HCT116 (cell line): ENCODE measurements at regions not wholly inside any gene's neighbourhood (a gene's known extent, or its start where the extent isn't known, plus 50 kb on each side); places are given as distances from the start of the nearest gene placed in this dataset.
"Not testable (repeated sequence)": the region's sequence is repeated elsewhere in the genome, so short reads cannot be mapped to it uniquely, and the experiment has no call there.

Experiments used
- ATAC-seq: fragments of 200-7000 bp; cut with Tn5 transposase; 2 replicates; pipeline ENCODE4 v1.9.1; 2020; ENCODE audit warnings: mild to moderate bottlenecking, moderate library complexity
- BruUV-seq: library from RNA; stranded (reverse); fragments of 400-500 nt; replicated peaks from 2 replicates; lab custom pipeline; 2021; lab: Mats Ljungman, UMichigan
- CTCF ChIA-PET: fragments of 300-600 bp; sonication (Branson Sonifier 250); formaldehyde crosslinking; loops from one replicate; lab custom pipeline; 2021; ENCODE audit warnings: antibody characterized with exemption; lab: Charles Lee
- POLR2A ChIA-PET: fragments of 300-600, 350-600 bp; sonication (Branson Sonifier 250); formaldehyde crosslinking; loops from one replicate; lab custom pipeline; 2021; ENCODE audit warnings: antibody characterized with exemption; lab: Charles Lee
- RAD21 ChIA-PET, 2 experiments: fragments of 300-600 bp; sonication (Branson Sonifier 250); formaldehyde crosslinking; loops; one replicate each; lab custom pipeline; 2023; ENCODE audit warnings: low total read pairs in 2 of 2; ENCODE audit not compliant: uncharacterized antibody in 2 of 2, unreplicated experiment in 2 of 2, low non-redundant PET in 1 of 2; lab: Charles Lee
- DNase-seq: peaks from one replicate; pipeline ENCODE4 v3.0.0-alpha.2; 2010; ENCODE audit warnings: low read depth, low spot score
- H2AFZ ChIP-seq: fragments of 200-600 bp; shearing (Covaris generic), sonication (generic); 2 replicates; pipeline ENCODE4 v1.6.1; 2017; ENCODE audit warnings: low read depth, mixed run types, mixed read lengths, antibody characterized with exemption, low read length; ENCODE audit not compliant: poor library complexity, severe bottlenecking
- H3K27ac ChIP-seq: 2 replicates; pipeline ENCODE4 v1.5.1; 2012; ENCODE audit warnings: low read depth, low read length
- H3K27me3 ChIP-seq: fragments of 200-600 bp; sonication (generic); 2 replicates; pipeline ENCODE4 v1.6.1; 2016; ENCODE audit warnings: mixed run types, low read length, mixed read lengths; ENCODE audit not compliant: insufficient read depth
- H3K36me3 ChIP-seq, 2 experiments: fragments of 200-500 bp in 1 of 2; fragments of 200-600 bp in 1 of 2; sonication (Bioruptor generic) in 1 of 2; sonication (generic) in 1 of 2; 2 replicates each; pipeline versions ENCODE4 v1.5.1 to v1.6.1; 2014 to 2016; ENCODE audit warnings: low read length in 2 of 2, inconsistent platforms in 1 of 2, mixed read lengths in 1 of 2, mixed run types in 1 of 2; ENCODE audit not compliant: insufficient read depth in 2 of 2, control insufficient read depth in 1 of 2
- H3K4me1 ChIP-seq, 2 experiments: fragments of 200-600 bp in 1 of 2; sonication (generic) in 1 of 2; 2 replicates each; pipeline versions ENCODE4 v1.5.1 to v1.6.1; 2012 to 2017; ENCODE audit warnings: low read length in 2 of 2, inconsistent platforms in 1 of 2, mild to moderate bottlenecking in 1 of 2, mixed read lengths in 1 of 2, mixed run types in 1 of 2, moderate library complexity in 1 of 2; ENCODE audit not compliant: insufficient read depth in 2 of 2, control insufficient read depth in 1 of 2
- H3K4me2 ChIP-seq: fragments of 200-600 bp; sonication (generic); 2 replicates; pipeline ENCODE4 v1.6.1; 2017; ENCODE audit warnings: mixed run types, low read length, mixed read lengths
- H3K4me3 ChIP-seq, 2 experiments: fragments of 200-600 bp in 1 of 2; sonication (generic) in 1 of 2; replicated peaks in 1 of 2; 2 replicates each; pipeline ENCODE4 v1.5.1; 2011 to 2016; ENCODE audit warnings: low read length in 2 of 2, control low read depth in 1 of 2, low read depth in 1 of 2, mild to moderate bottlenecking in 1 of 2, mixed read lengths in 1 of 2, mixed run types in 1 of 2
- H3K79me2 ChIP-seq: fragments of 200-600 bp; sonication (generic); 2 replicates; pipeline ENCODE4 v1.6.1; 2017; ENCODE audit warnings: mild to moderate bottlenecking, mixed run types, low read length, moderate library complexity, mixed read lengths; ENCODE audit not compliant: insufficient read depth
- H3K9ac ChIP-seq: fragments of 200-600 bp; sonication (generic); 2 replicates; pipeline ENCODE4 v1.6.1; 2016; ENCODE audit warnings: low read length, mixed read lengths
- H3K9me2 ChIP-seq: fragments of 200-600 bp; sonication (generic), shearing (Covaris generic); 2 replicates; pipeline ENCODE4 v1.6.1; 2017; ENCODE audit warnings: mixed run types, mild to moderate bottlenecking, moderate library complexity; ENCODE audit not compliant: insufficient read depth
- H3K9me3 ChIP-seq, 2 experiments: fragments of 200-500 bp in 1 of 2; fragments of 200-600 bp in 1 of 2; sonication (Bioruptor generic) in 1 of 2; sonication (generic) in 1 of 2; 2 replicates each; pipeline ENCODE4 v1.6.1; 2014 to 2017; ENCODE audit warnings: low read length in 2 of 2, mixed read lengths in 2 of 2, inconsistent platforms in 1 of 2, low read depth in 1 of 2, mild to moderate bottlenecking in 1 of 2, mixed run types in 1 of 2, moderate library complexity in 1 of 2; ENCODE audit not compliant: control insufficient read depth in 1 of 2, insufficient read depth in 1 of 2
- H4K20me1 ChIP-seq: fragments of 200-600 bp; sonication (generic), shearing (Covaris generic); 2 replicates; pipeline ENCODE4 v1.6.1; 2017; ENCODE audit warnings: mixed run types, mild to moderate bottlenecking, moderate library complexity; ENCODE audit not compliant: insufficient read depth
- FOSL1 ChIP-seq: IDR thresholded peaks from 2 replicates; pipeline ENCODE4 v1.6.1; 2012; ENCODE audit warnings: low read depth
- JUND ChIP-seq: IDR thresholded peaks from 2 replicates; pipeline ENCODE4 v1.6.1; 2012
- POLR2A ChIP-seq: IDR thresholded peaks from 2 replicates; pipeline ENCODE4 v1.7.0; 2011; ENCODE audit warnings: borderline replicate concordance; ENCODE audit not compliant: insufficient read depth, insufficient read length; ENCODE audit errors: extremely low read depth
- SRF ChIP-seq: IDR thresholded peaks from 2 replicates; pipeline ENCODE4 v1.6.1; 2012; ENCODE audit warnings: low read depth
- TCF7L2 ChIP-seq: IDR thresholded peaks from 2 replicates; pipeline ENCODE4 v1.7.0; 2011; ENCODE audit warnings: borderline replicate concordance, inconsistent platforms; ENCODE audit not compliant: insufficient read depth, insufficient read length; ENCODE audit errors: extremely low read depth
- YY1 ChIP-seq: IDR thresholded peaks from 2 replicates; pipeline ENCODE4 v1.6.1; 2011; ENCODE audit warnings: low read length, low read depth, moderate library complexity, mild to moderate bottlenecking; ENCODE audit not compliant: insufficient replicate concordance; ENCODE audit errors: extremely low read depth
- intact Hi-C: fragments of 100-400 bp; cut with micrococcal nuclease; formaldehyde crosslinking; loops from 2 replicates; pipeline ENCODE4 v1.10.0; 2022

DNA sequence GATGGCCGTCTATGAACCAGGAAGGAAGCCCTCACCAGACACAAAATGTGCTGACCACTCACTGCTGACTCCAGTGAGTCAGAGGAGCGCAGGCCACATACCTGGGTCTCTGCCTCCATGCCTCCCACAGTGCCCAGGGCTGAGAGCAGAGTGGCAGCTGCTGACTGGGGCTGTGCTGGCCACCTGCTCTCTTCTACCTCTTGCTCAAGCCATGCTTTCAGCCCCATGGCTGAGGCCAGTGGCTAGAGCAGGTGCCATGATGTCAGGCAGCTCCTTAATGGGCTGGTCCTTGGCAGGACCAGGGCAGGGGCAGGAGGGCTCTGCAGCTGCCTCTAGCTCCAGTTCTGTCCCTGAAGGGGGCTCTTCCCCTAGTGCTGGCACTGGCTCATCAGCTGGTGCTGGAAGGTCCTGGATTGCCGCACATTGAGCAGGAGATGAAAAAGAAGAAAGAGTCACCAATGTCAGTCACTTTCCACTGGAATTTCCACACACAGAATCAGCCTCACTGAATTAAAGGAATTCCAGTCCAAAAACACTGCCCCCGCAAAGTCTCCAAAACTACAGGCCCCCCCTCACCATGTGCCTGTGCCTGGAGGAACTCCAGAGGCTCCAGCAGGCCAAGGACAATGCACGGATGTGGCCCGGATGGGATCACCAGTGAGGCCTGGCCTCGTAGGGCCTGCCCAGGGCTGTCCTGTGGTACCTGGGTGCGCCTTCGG is 86.4 kb downstream of the GGTLC2 start:
- ChIA-PET RAD21 (no interaction called here), POLR2A (no interaction called here), CTCF (no interaction called here)
- BruUV-seq, result no TSS peak
- intact Hi-C loops, result no loop called here
- no peaks in the 10 kb centered on the region for H3K9me3 ChIP-seq
- no peak overlapping the region for H2AFZ ChIP-seq
- no peaks in the 10 kb centered on the region for H3K79me2 ChIP-seq
- H3K36me3 ChIP-seq, result no peaks in the 10 kb centered on the region
- H3K9me2 ChIP-seq, result no peaks in the 10 kb centered on the region
- H3K4me3 ChIP-seq, result no peak overlapping the region
- no peaks in the 10 kb centered on the region for H3K4me1 ChIP-seq
- H3K4me2 ChIP-seq, result no peak overlapping the region
- no peaks in the 10 kb centered on the region for H3K27me3 ChIP-seq
- DNase-seq (no peak), ATAC-seq (no peak)
- TF ChIP-seq POLR2A (no peak), SRF (no peak)
- no peak overlapping the region for H3K27ac ChIP-seq
- no peak overlapping the region for H3K9ac ChIP-seq
- no peaks in the 10 kb centered on the region for H4K20me1 ChIP-seq

- ChIA-PET POLR2A (no interaction called here), RAD21 (no interaction called here), CTCF (no interaction called here)
- no peak overlapping the region for H2AFZ ChIP-seq
- BruUV-seq, result no TSS peak
- H4K20me1 ChIP-seq, result no peaks in the 10 kb centered on the region
- no peak for ATAC-seq
- DNase-seq, result no peak
- no peak for TF ChIP-seq TCF7L2
- TF ChIP-seq JUND, result no peak
- TF ChIP-seq POLR2A, result no peak
- TF ChIP-seq YY1, result no peak
- TF ChIP-seq FOSL1, result no peak
- H3K4me3 ChIP-seq, result no peak overlapping the region
- H3K9ac ChIP-seq, result no peak overlapping the region
- H3K9me2 ChIP-seq, result no peaks in the 10 kb centered on the region
- H3K4me1 ChIP-seq, result no peaks in the 10 kb centered on the region
- intact Hi-C loops, result no loop called here
- H3K27ac ChIP-seq, result no peak overlapping the region
- H3K4me2 ChIP-seq, result no peak overlapping the region
- no peaks in the 10 kb centered on the region for H3K36me3 ChIP-seq
- no peaks in the 10 kb centered on the region for H3K79me2 ChIP-seq
- no peaks in the 10 kb centered on the region for H3K27me3 ChIP-seq
- no peaks in the 10 kb centered on the region for H3K9me3 ChIP-seq
Observed at GRCh38 chr22:22731374-22731676, 86.9 kb downstream of the GGTLC2 start.

GRCh38 chr22:22733006-22733405 is 88.6 kb downstream of the GGTLC2 start:
- ATAC-seq, BruUV-seq, H3K27ac ChIP-seq, CTCF ChIA-PET, H3K36me3 ChIP-seq, H3K79me2 ChIP-seq, DNase-seq, H3K9me2 ChIP-seq, H3K4me2 ChIP-seq, H3K9ac ChIP-seq, H3K9me3 ChIP-seq, H3K4me3 ChIP-seq, H2AFZ ChIP-seq, H4K20me1 ChIP-seq, intact Hi-C loops, RAD21 ChIA-PET, H3K4me1 ChIP-seq, POLR2A ChIA-PET: not testable (repeated sequence)
- H3K27me3 ChIP-seq, result peaks cover 15% of the 10 kb centered on the region
